GM19238 (cell line): ENCODE measurements at regions not wholly inside any gene's neighbourhood (a gene's known extent, or its start where the extent isn't known, plus 50 kb on each side); places are given as distances from the start of the nearest gene placed in this dataset.

Experiments used
- DNase-seq: peaks from one replicate; pipeline ENCODE4 v3.0.0; 2011; ENCODE audit warnings: low spot score; ENCODE audit not compliant: insufficient read length

GRCh38 chr21:28253338-28253737 is 739.3 kb downstream of the LTN1 start:
- no peak for DNase-seq

GRCh38 chr21:28252928-28253327 is 739.7 kb downstream of the LTN1 start:
- no peak for DNase-seq

DNA sequence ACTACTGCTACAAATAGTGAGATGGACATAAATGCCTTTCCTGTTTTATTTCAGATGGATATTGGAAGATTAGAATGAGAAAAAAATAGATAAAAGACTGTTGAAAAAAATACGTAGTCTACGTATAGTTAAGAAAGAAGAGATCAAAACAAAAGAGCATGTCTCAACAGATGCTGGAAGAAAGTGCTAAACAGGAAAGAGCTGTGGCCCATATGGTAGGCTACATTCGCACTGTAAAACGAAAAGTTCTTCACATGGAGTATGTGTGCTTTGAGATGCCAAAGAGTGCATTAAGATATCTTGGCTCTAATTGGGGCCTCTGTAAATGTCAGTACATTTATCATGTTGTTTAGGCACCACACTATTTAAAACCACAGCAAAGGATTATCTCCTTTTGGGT is 741.7 kb downstream of the LTN1 start:
- no peak for DNase-seq

- no peak for DNase-seq
These were observed 745.1 kb downstream of the LTN1 start for GRCh38 chr21:28247454-28248020.

GRCh38 chr21:28240586-28240985 is 752.1 kb downstream of the LTN1 start:
- DNase-seq = no peak

DNA sequence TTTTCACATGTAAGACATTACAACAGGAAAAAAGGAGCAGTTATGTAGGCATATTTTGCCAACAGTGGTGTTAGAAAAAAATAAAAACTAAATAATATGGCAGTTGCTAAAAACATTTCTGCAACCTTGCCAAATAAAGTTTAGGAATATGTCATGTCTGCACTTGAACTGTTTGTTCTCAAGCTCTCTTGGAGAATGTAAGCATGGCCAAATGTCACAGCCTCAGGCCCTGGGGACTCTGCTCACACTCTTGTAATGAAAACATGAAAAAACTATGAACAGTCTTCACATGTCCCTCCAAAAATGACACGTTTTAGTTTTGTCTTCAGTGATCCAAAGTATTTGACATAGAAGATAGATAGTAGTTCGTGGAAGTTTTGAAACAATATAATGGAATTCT is 753.3 kb downstream of the LTN1 start:
- no peak for DNase-seq

DNA sequence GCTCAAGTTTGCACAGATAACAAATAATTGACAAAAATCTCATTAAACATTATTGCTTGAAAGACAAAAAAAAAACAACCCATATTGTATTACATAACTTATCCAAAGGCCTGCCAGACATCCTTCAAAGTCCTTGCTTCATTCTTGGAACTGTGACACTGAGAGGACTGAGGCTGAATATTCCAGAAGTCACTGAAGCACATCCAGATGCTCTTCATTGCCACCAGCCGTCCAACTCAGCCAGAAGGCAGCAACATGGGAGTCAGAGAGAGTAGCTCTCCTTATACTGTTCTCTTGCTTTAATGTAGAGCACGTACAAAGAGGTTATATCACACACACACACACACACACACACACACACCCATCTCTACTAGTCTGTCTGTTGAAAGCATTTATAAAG is 755.0 kb downstream of the LTN1 start:
- DNase-seq = no peak

DNA sequence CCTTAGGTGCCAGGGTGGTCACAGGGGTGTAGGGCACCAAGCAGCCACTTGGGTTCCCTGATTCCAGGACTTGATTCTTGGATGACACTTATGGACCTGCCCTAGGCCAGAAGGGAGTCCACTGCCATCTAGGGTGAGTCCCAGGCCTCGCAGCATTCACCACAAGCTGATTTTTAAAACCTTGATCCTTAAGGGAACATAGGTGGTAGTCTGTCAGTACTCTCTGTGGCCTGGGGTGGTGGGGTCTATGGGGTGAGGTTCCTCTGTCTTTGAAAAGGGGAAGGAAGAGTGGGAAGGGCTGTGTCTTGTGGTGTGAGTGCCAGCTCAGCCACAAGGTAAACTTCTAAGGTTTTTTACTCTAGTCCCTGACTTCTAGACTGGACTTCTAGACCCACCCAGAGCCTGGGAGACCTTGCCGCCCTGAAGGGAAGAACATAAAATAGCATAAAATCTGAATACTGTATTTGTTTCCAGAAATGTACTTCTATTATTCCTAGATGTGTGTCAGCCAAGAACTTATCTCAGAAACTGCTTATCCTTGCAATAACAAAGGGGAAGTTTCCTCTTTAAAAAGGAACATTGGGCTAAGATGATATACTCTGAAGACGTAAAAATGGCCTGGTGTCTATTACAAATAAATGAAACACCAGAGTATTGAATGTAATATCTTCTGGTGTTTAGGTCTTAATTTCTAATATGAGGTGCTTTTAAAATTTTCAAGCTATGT is 757.3 kb downstream of the LTN1 start:
- no peak for DNase-seq

DNA sequence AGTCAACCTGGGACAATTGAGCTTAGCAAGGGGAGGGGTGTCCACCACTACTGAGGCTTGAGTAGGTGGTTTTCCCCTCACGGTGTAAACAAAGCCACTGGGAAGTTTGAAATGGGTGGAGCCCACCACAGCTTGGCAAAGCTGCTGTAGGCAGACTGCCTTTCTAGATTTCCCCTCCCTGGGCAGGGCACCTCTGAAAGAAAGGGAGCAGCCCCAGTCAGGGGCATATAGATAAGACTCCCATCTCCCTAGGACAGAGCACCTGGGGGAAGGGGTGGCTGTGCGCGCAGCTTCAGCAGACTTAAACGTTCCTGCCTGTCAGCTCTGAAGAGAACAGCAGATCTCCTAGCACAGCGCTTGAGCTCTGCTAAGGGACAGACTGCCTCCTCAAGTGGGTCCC is 758.4 kb downstream of the LTN1 start:
- DNase-seq = no peak

- no peak for DNase-seq
These were observed 759.0 kb downstream of the LTN1 start for GRCh38 chr21:28233536-28234220.

DNA sequence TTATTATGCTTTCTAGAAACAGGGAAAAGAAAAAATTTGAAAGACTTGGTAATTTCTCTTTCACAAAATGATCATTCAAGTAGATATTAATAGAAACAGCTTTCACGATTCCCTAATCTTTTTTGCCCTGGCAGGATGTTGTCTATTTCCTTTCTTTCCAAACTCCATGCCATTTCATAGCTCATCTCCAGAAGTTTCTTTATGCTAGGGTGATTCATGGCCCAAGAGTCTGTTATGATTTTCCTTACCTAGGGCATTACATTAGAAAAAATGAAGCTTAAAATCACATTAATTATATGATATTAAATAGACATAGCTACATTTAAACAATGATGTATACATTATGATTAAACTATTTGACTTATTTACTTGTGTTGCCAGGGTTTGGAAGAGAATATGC is 762.1 kb downstream of the LTN1 start:
- no peak for DNase-seq

GRCh38 chr21:28229814-28230213 is 762.9 kb downstream of the LTN1 start:
- no peak for DNase-seq

DNA sequence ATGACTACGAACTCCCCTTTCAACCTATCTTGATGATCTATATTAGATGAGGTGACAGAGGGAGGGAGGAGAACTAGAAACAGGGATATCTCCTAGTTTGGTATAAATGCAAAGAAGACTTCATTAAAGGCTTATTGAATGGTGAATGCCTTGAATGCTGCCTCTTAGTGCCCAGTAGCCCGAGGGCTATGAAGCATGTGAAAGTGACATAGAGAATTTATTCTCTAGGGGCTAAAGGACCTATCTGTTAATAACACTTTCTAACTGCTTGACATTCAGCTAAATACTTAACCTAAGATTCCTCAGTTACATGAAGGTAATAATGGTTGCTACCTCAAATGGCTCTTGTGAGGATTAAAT is 764.1 kb downstream of the LTN1 start:
- DNase-seq = no peak

- DNase-seq = no peak
These were observed 764.6 kb downstream of the LTN1 start for GRCh38 chr21:28227881-28228635.

DNA sequence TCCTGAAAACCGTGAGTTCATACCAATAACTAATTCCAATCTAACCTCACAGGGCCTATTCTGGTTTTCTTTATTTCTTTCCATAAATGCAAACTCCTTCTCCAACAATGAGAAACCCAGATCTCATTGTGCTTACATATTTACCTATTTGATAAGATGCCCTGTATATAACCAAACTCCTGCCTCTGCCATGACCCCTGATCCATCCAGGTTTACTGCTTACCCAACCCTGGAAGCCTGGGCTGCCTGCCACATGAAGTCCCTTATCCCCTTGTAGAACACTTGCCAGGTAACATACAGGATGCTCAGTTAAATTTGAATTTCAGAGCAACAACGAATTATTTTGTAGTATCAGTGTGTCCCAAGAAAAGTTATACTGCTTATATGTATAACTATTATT is 766.1 kb downstream of the LTN1 start:
- DNase-seq = no peak

DNA sequence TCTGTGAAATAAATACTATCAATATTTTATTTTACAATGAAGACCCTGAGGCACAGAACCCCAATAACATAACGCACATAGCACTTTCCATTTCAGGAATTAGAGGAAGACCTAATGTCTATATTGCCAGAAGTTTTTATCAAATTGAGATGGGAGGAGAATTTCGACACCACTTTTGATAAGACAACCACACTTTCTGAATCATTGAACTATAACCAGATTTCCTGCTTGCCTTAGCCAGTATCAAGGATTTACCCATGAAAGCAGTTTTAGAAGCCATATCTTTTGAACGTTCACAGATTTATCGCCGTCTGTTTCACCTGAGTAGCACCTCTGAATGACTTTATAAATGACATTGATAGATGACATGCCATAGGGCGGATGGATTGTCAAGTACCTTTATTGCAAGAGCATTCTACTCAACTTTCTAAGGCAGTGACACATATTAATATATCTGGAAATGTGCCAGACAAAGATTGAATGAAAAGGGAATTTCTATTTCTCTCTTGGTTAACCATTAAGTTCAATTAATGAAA is 768.4 kb downstream of the LTN1 start:
- no peak for DNase-seq

- no peak for DNase-seq
These were observed 770.7 kb downstream of the LTN1 start for GRCh38 chr21:28221984-28222383.

DNA sequence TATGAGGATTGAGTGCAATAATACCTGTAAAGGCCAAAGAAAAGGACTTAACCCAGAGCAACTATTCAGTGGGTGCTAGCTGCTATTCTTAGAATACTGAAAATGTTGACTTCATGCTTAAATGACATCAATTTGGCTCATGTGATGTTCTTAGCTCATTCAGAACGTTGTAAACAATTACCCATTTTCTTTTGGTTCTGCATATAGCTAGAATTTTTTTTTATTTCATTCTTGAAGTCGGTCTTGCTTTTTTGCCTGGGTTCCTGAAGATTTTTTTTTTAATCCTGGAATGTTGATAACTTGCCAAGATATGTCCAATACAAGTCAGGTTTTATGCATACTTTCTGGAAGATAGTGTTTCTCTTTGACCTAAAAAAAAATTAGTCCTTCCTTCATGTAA is 772.0 kb downstream of the LTN1 start:
- DNase-seq = no peak

DNA sequence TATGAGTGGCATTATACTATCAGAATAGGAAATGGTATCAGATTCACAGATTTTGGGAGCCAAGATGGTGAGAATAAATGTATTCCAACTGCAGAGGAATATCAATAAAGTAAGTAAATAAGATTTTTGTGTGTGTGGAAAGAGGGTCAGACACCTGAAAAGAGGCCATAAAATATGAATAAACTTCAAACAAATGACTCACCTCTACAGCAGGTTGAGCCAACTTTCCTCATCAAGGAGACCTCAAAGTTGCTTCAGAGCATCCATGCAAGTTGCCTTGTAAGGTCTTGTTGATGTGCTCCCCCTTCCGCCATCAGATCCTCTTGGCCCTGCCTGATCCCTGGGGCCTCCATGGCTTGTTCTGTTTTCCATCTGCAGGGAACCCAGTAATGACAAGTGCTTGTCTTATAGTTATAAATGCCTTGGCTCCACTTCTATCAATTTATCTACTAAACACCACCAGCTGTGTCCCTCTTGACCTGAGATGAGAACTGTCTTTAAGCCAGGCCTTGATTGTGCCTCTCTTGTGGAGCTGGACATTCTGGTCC is 775.6 kb downstream of the LTN1 start:
- no peak for DNase-seq

DNA sequence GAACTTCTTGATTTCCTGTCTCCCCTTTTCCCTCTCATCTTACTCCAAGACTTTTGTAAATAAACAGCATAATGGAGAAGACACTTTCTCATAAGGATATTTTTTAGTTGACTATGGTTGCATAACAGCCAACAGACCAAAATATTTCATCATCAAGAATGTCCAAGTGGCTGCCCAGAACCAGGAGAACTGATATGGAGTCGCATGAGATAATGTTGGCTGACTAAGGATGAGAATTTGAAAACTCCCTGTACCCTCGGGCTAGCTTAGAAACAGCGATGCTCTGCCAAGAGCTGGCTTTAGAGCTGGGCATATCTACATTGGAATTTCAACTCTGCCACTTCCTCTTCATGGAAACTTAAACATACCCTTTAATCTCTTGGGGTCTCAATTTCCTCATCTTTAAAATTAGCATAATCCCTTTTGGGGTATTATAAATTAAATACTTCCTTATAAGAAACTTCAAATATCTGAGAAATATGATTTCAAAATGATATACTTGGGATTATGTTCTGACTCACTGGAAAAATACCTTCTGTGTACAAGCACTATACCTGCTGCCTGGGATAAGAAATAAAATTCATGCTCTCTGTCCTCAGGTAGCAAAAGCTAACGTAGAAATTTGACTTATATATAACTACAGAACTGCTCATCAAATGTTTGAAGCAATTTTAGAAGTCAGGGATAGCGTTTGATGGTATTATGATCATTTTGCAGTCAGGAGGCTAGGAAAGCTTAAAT is 777.3 kb downstream of the LTN1 start:
- DNase-seq = no peak

DNA sequence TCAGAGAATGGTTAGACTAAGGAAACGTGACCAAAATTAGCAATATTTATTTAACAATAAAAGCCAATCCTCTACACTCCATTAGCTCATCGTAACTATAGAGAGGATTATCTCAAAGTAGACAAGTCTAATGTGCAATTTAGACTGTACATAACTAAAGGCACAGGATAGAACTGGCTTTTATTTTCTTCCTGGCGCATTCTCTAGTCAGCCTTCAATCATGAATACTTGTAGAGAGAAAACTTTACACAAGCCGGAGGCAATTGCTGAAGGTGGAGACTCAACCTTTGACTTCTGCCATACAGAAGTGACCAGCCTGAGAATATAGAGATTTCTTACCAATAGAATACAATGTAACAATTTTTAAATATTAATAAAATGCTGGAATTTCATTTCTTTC is 777.9 kb downstream of the LTN1 start:
- DNase-seq = no peak
